ENCODE measurements at regions not wholly inside any gene's neighbourhood (a gene's known extent, or its start where the extent isn't known, plus 50 kb on each side); places are given as distances from the start of the nearest gene placed in this dataset.
"Not testable (repeated sequence)": the region's sequence is repeated elsewhere in the genome, so short reads cannot be mapped to it uniquely, and the experiment has no call there.

DNA sequence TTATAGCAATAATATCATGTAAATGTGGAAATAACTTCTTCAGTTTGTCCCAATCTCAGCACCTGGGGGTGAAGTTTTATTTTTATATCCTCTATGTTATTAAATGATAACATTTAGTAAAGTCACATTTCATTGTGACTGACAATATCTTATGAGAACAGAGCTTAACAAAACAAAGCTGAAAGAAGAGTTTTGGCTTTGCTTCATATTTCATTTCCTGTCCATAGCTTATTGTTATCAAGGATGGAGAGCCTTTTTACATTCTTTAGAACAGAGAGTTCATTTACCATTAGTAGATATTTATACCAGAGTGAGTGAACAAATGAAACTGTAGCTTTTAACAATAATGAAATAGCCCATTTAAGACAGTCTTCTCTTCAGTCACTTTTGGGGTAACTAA, 231.9 kb upstream of the SGK1 start:
- no peak for DNase-seq

DNA sequence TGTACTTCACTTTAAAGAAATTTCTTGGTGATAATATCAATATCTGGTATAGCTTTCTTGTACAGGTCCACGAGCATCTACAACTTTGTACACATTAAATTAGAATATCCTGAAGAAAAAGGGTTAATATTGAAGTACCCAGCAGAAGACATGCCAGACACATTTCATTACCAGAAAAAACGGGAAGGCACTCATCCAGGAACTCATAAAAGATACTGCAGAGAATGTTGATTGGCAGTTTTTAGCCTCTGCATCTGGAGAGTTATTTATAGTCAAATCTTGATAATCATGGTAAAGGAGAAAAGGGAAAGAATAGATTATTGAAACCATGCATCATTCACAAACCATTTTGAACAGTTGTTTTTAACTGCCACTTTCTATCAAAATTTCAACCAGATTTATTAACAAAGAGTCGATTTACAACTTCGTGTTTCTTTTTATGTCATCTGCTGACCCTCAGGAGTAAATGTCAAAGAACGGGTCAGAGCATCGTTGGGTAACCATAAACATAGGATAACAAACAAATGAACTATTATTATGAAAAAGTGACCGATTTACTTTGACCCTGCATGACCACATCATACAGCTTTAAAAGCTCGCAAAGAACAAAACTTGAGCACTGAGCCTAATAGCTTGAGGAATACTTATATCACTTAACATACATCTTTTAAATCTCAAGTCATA, 229.2 kb upstream of the SGK1 start:
- no peak for DNase-seq

DNA sequence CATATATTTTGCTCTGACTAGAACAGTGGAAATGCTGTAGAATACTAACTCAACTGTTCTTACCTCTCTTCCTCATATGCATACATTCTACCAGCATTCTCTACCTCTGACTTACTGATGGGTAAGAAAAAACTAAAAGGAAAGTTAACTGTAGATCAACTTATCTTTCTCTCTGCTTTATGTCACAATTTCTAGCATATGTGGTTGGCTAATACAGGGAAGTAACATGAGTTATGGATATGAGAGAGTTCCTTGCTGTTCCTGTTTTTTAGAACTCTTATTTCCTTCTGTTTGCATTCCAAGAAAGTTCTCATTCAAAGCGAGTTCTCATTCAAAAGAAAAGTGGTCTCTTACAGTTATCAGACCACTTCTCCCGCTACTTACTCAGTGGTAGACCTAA, 226.8 kb upstream of the SGK1 start:
- DNase-seq: no peak

DNA sequence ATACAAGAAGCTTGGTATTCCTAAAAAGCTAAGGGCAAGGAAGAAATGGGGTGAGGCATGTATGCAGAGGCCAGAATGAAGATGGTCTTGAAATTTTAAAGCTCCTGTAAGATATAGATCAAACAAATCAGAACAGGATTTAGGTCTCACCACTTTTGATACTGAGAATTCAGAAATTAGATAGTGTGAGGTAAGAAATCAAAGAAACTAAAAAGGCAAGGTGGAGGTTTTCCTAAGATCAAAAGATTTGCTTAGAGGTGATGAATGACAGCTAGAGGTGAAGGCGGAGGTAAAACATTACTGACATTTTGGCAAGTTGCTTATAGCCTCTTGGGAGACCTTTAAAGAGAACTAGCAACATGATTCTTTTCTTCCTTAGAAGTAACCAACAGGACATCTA, 225.2 kb upstream of the SGK1 start:
- no peak for DNase-seq

DNA sequence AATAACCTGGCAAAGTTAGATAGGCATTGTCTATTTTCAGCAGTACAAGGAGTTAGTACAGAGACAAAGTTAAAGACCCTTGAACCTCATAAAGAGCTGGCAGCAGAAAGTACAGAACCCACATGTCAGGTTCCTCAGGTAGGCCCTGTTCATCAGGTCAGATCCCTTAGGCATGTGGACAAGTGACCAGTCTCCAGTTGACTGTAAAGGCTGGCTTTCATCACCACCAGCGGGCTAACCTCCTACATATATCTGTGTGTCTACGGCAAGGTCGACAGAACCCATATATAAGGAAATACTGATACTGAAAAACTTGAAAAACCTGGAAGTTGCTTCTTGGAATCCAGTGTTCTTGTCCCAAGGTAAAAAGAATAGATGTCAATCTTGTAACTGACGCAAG, 223.1 kb upstream of the SGK1 start:
- DNase-seq: no peak

DNA sequence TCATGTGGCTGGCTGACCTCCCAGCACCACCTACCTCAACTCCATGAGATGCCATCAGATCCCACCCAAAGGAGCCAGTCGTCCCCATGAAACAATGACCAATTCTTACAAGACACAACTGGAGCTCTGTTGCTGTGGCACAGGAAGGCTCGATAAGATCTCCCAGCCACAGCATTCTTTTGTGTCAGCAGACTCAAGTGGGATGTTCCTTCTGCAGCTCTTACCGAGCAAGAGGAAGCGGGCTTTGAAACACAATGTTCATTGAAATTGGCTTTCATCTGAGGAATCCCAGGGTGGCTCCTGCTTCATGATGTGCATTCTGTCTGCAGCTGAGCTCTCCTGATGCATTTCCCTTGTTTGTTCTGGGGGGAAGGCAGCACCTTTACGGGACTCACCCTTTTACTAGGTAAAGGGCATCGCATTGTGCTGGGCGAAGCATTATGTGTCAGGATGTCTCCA, 222.0 kb upstream of the SGK1 start:
- DNase-seq: no peak

DNA sequence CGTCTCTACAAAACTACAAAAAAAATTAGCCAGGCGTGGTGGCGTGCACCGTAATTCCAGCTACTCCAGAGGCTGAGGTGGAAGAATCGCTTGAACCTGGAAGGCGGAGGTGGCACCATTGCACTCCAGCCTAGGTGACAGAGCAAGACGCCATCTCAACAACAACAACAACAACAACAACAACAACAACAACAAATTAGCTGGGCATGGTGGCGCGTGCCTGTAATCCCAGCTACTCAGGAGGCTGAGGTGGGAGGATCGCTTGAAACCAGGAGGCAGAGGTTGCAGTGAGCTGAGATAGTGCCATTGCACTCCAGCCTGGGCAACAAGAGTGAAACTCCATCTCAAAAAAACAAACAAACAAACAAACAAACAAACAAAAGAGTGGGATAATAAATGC, 219.9 kb upstream of the SGK1 start:
- not testable (repeated sequence) for DNase-seq

DNA sequence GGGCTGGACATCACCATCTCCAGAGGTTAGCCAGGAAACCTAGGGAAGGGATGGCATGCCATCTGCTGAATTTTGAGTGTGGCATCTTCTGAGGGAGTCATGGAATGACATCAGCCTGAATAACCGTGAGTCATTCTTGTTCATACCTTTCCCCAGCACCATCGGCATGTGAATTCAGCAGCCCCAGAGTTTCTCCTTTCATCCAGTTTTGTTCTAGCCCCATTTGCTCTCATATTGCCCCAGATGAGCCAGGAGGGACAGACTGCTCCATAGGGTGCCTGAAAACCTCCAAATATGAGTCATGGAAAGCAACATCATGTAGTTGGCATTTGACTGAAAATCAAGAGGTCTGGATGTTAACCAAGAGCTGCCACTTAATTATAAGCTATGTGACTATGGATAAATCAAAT, 219.2 kb upstream of the SGK1 start:
- no peak for DNase-seq

DNA sequence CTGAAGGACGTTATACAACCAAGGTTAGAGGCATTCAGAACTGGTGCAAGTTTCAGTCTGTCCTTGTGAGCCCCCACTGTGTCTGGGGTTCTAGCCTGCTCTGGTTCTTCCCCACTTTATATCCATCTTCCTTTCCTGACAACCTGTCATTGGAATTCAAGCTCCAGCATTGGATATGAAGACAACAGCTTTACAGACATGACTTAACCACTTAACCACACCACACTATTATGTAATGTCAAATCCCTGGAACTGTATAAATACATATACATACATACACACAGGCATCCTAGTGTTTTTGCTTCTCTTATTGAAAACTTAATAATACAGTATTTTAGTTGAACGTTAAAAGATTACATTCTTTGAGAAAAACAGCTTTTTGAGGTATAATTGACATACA, 217.9 kb upstream of the SGK1 start:
- DNase-seq: no peak

DNA sequence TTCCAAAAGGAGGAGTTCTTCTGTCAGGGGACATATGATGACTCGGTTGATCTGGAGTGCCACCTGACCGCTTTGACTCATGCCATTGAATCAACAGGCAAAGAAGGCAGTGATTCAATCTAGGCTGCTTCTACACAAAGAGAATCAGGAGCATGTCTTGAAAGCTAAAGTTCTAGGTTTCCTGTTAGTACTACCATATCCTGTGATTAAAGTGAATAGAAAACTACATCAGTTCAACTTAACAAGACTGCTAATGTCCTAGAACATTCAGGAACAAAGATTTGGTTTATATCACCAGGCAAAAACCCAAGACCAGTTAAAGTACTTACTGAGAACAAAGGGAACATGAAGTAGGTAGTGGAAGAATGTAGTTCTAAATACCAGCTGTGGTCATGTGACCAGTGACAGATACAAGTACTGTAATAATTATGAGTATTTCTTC, 216.8 kb upstream of the SGK1 start:
- DNase-seq: no peak

DNA sequence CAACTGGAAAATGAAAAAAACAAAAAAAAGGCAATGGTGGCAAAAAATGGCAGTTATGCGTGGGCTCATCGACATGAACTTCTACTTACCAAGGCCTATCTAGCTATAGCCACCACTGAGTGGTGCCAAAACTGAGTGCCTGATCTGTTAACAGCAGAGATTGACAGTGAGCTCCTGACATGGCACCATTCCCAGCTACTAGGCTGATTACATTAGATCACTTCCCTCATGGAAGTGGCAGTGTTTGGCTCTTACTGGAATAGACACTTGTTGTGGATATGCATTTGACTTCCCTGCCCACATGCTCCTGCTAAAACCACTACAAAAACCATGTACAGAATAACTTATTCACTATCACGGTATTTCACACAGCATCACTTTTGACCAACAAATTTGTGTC, 216.1 kb upstream of the SGK1 start:
- DNase-seq: no peak

DNA sequence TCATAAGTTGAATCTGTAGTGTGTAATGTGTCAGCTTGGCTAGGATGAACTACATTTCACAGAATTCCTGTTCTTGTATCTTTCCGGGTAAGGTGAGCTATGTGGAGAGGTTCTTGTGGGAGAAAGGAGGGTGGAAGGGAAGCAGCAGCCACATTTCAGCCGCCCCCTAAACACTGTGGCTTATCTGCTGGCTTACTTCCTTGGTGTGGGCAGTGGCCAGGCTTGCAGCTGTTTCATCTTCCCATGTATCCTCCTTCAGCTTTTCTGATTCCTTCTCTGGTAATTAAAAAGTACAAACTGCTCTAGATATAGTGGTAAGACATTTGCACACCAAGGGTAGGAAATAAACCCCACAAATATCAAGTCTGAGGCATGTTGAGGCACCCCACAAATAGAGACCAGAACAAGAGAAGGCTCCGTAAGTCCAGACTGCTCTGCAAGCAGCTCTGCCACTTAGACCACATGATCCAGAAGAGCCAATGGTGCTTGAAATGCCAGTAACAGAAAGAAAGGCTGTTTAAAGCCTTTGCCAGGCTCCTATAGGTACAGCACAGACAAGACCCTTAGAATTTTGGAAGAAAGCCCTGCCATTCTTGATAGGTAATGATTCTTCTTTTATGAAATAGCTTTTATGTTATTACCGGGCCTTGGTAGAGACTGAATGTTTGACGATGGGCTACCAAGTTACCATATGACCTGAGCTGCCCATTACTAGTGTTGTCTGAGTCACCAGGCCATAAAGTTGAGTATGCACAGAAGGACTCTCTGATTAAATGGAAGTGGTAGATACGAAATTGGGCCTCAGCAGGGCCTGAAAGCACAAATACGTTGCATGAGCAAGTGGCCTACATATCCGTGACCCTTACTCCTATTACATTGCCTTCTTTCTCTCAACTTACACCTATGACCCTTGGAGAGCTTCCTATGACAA, 215.0 kb upstream of the SGK1 start:
- no peak for DNase-seq

DNA sequence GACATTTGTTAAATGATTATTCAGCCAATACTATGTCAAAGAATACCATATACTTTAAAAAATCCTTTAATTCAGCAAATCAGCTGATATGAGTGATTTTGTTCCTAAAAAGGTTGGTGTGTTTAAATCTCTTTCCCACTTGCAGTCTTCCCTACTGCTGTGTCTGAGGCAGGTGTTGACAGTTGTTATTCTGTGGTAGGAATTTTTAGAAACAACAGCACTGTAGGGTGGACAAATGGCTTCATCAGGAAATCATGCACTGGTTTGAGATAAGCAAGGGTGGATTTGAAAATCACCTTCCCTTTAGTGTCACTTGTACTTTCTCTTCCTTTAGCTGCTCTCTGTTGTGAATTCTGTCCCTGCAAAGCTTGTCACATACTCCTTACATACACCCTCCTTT, 213.7 kb upstream of the SGK1 start:
- DNase-seq: no peak

DNA sequence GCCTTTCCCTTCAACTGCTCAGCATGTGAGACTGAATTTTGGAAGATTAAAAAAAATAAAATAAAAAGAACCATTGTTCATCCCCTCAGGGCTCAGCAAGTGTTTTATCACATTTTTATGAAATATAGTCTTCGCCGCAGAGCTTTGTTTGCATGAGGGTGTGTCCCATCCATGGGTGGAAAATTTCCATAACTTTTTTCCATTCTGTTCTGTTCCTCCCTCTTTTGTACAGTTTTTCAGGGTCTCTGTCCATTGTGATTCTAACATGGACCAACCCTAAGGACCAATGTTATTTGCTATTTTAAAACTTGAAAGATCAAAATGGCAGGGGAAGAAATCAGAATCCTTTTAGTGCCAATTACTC, 213.3 kb upstream of the SGK1 start:
- DNase-seq: no peak

DNA sequence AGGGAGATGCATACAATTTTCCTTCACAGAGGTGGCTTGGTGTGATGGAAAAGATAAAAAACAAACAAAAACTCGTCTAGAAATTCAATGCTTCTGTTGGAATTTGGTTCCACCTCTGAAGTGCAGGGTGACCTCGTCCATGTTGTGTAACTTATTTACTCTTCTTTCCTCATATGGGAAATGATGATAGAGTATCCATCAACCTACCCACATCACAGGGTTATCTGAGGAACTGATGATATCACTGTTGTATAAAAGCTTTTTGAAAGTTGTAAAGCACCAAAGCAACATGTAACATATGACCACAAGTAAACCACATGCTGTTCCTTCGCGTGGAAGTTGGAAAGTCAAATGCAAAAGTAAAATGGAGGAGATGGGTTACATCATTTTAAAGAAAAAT, 212.0 kb upstream of the SGK1 start:
- DNase-seq: no peak

DNA sequence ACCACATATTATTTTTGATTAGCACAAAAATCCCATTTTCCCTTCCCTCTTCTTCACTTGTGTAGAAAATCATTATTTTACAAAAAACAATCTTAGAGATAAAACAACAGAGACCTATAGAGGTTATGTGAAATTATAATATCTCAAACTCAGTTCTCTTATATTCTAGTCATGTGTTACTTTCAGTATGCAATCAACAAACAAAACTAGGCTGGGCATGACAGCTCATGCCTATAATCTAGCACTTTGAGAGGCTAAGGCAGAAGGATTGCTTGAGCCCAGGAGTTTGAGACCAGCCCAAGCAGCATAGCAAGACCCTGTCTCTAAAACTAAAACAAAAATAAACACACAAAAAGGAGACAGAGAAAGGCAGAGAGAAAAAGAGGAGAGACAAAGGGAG, 211.4 kb upstream of the SGK1 start:
- DNase-seq: no peak

DNA sequence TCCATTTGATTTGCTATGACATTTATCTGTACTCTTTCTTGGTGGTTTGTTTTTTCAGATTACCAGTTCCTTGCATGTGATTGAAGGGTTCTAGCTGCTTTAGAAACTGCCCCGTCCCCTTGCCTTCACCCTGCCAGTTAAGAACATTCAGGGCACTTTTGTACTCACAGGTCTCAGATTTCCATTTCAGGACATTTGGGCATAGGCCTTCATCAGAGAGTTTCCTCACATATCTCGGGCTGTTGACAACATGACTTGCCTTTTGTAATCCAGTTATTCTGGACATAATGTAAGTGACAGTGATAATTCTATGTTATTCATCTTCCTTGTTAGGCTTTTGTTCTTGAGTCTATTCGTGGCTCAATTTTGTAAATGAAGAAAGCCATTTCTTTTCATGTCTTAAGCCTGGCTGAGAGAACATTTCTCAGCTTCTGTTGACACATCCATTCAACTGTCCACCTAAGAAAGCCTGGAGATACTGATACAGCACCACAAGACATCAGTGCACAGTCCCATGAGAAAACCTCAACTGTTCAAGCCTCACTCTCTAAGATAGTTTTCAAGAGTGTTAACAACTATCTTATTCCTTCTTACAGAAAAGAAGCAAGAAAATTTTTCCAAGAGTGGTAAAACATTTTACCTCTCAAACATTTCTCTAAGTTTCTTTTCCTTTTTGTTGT, 209.3 kb upstream of the SGK1 start:
- DNase-seq: no peak

DNA sequence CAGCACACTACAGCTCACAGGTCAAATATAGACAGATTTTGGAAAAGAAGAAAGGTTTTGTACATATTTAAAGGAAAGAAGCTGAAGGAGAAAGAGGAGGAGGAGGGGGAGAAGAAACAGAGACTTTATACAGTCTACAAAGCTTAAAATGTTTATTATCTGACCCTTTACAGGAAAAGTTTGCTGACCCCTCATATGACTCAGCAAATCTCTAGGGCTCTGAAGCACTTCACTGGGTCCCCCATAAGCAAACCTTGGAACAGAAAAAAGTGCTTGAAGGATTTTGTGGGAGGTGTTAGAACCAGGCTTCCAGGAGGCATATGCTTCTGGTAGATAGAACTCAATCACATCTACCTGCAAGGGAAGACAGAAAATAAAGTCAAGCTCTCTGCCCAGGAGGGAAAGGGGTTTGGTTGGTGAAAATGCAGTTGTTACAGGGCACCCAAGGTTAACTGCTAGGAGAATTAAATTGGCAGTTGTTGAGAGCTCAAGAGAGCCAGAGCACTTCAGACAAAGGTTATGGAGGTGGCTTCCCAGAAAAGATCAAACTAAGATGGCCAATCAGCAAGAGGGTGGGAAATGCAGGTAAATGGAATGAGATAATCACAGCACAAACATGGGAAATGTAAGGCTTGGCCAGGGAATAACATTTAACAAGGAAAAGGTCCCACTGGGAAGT, 207.4 kb upstream of the SGK1 start:
- DNase-seq: no peak

DNA sequence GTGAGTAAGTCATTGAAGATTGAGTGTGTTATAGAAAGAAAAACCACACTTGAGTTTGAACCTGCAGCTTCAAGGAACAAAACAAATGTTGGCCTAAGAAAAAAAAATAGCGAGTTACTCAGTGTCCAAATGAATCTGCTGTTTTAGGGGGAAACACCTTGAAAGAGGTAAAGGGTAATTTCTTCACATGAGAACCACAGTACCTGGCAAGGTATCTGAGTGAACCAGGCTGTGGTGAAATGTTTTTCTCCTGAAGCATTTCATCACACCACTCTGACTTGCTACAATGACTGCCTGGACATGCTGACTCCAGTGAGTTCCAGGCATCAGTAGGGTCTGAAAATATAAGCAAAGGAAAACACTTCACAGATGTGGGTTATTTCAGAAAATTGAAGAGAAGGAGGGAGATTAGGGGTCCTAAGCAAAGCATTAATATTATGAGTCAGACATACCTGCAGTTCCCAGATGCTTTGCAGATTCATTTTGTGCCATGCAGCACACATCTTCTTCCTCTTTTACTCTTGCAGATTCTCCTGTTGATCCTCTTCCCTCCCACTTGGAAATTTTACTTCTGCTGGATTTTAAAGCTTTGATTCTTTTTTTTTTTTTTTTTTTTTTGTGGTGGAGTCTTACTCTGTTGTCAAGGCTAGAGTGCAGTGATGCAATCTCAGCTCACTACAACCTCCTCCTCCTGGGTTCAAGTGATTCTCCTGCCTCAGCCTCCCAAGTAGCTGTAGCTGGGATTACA, 206.2 kb upstream of the SGK1 start:
- DNase-seq: no peak

DNA sequence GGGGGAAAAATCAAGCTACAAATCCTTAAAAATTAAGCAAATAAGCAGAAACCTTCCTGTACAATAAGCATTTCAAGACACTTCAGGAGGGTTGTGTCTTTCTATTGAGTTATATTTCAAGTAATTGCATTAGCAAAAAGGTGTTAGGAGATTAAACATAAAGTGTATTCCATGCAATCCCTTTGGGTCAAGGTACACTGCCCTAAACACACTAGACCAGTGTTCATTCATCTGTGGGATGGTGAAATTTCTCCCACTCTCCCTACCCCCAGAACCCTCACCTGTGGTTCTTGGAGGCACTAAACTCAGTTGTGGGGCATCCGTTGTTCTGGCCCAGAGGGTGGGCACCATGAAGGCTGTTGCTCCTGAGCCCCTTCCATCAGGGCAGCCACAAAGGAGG, 205.1 kb upstream of the SGK1 start:
- no peak for DNase-seq

DNA sequence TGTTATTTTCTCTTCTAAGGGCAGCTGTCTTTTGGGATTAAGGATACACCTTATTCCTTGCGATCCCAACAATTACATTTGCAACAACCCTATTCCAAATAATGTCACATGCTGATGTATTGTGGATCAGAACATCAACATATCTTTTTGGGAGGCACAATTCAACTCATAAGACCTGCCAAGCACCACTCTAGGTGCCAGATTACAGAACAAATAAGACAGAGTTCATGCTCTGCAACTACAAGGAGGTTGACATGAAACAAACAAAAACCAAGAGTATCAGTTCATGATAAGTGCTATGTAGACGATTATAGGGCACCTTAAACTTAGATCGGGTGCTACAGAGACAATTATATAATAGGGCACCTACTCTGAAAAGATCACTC, 203.2 kb upstream of the SGK1 start:
- no peak for DNase-seq
